K562 (cell line): ENCODE measurements at regions not wholly inside any gene's neighbourhood (a gene's known extent, or its start where the extent isn't known, plus 50 kb on each side); places are given as distances from the start of the nearest gene placed in this dataset.
A peak's percentile ranks its signal among the peaks of the same experiment; 100 is the strongest.

ENCODE experiments used
- ATAC-seq: fragments of 200-7000 bp; cut with Tn5 transposase; 3 replicates; pipeline ENCODE4 v1.9.1; 2020; ENCODE audit warnings: moderate library complexity
- BruUV-seq: library from RNA; stranded (reverse); fragments of 400-500 nt; replicated peaks from 2 replicates; lab custom pipeline; 2021; lab: Mats Ljungman, UMichigan
- CTCF ChIA-PET: fragments of 300-600 bp; formaldehyde crosslinking; extraction: SDS; loops from one replicate; lab custom pipeline; 2021; ENCODE audit warnings: low intra/inter-chr PET ratio; lab: Yijun Ruan, JAX
- POLR2A ChIA-PET: fragments of 300-600, 350-650 bp; sonication (Branson Sonifier 250); formaldehyde crosslinking; extraction: SDS; loops from one replicate; lab custom pipeline; 2021; ENCODE audit warnings: antibody characterized with exemption, inconsistent platforms; lab: Yijun Ruan, JAX
- DNase-seq, 4 experiments: peaks; one replicate each; pipeline versions ENCODE4 v3.0.0 to v3.0.0-alpha.2; 2011 to 2018; ENCODE audit warnings: low spot score in 3 of 4, mixed read lengths in 3 of 4; ENCODE audit errors: extremely low read depth in 1 of 4
- FAIRE-seq: peaks from 2 replicates; lab custom pipeline; 2011; peaks lifted over from hg19 to GRCh38; lab: Jason Lieb, UNC
- H2AFZ ChIP-seq: 2 replicates; pipeline ENCODE4 v1.6.0; 2011; ENCODE audit warnings: low read depth, low read length, control low read depth, inconsistent platforms
- H3K27ac ChIP-seq: fragments of 200-600 bp; 3 replicates; pipeline ENCODE4 v1.8.0; 2011; ENCODE audit warnings: low read depth, mild to moderate bottlenecking, control low read depth, inconsistent platforms, low read length, moderate library complexity, mixed read lengths; ENCODE audit errors: extremely low read depth
- H3K27me3 ChIP-seq, 2 experiments: fragments of 300-600 bp in 1 of 2; 2 replicates in 1 of 2; 3 replicates in 1 of 2; pipeline versions ENCODE4 v1.6.0 to v1.8.0; 2011; ENCODE audit warnings: inconsistent platforms in 2 of 2, low read length in 2 of 2, mild to moderate bottlenecking in 1 of 2, mixed read lengths in 1 of 2, moderate library complexity in 1 of 2; ENCODE audit not compliant: control insufficient read depth in 2 of 2, insufficient read depth in 2 of 2
- H3K36me3 ChIP-seq: fragments of 300-600 bp; 3 replicates; pipeline ENCODE4 v1.8.0; 2011; ENCODE audit warnings: mild to moderate bottlenecking, low read length, inconsistent platforms; ENCODE audit not compliant: control insufficient read depth, insufficient read depth
- H3K4me1 ChIP-seq, 2 experiments: fragments of 200-600 bp in 1 of 2; replicated peaks in 1 of 2; 2 replicates in 1 of 2; 3 replicates in 1 of 2; pipeline versions ENCODE4 v1.5.1 to v1.8.0; 2011; ENCODE audit warnings: inconsistent platforms in 2 of 2, low read length in 2 of 2, mild to moderate bottlenecking in 1 of 2, mixed read lengths in 1 of 2, moderate library complexity in 1 of 2; ENCODE audit not compliant: control insufficient read depth in 2 of 2, insufficient read depth in 2 of 2
- H3K4me2 ChIP-seq: 2 replicates; pipeline ENCODE4 v1.6.1; 2011; ENCODE audit warnings: low read length, control low read depth, inconsistent platforms, mixed read lengths; ENCODE audit not compliant: insufficient read depth
- H3K4me3 ChIP-seq: fragments of 200-600 bp; sonication (generic), shearing (Covaris generic); 2 replicates; pipeline ENCODE4 v1.5.1; 2016; ENCODE audit warnings: control low read depth, inconsistent platforms
- H3K79me2 ChIP-seq: fragments of 200-600 bp; 3 replicates; pipeline ENCODE4 v1.8.0; 2011; ENCODE audit warnings: low read length, inconsistent platforms; ENCODE audit not compliant: control insufficient read depth, insufficient read depth
- H3K9ac ChIP-seq, 2 experiments: 2 replicates each; pipeline versions ENCODE4 v1.6.0 to v1.6.1; 2011; ENCODE audit warnings: low read depth in 2 of 2, low read length in 2 of 2, control low read depth in 1 of 2, inconsistent platforms in 1 of 2, mild to moderate bottlenecking in 1 of 2, mixed read lengths in 1 of 2; ENCODE audit not compliant: insufficient read depth in 1 of 2
- H3K9me1 ChIP-seq: one replicate; pipeline ENCODE4 v1.6.0; 2011; ENCODE audit warnings: inconsistent platforms, mild to moderate bottlenecking, low read length, moderate library complexity; ENCODE audit not compliant: control insufficient read depth, insufficient read depth
- H3K9me3 ChIP-seq: replicated peaks from 2 replicates; pipeline ENCODE4 v1.5.1; 2011; ENCODE audit warnings: low read depth, low read length, inconsistent platforms; ENCODE audit not compliant: control insufficient read depth, insufficient read depth
- H4K20me1 ChIP-seq: replicated peaks from 2 replicates; pipeline ENCODE4 v1.6.1; 2011; ENCODE audit warnings: low read length, inconsistent platforms, mixed read lengths; ENCODE audit not compliant: control insufficient read depth, insufficient read depth
- IRF2 ChIP-seq: sonication (generic); formaldehyde crosslinking; IDR thresholded peaks from 2 replicates; pipeline ENCODE4 v1.8.1; 2022; ENCODE audit warnings: mild to moderate bottlenecking, missing genetic modification reagents
- JUN ChIP-seq, 2 experiments: sonication (generic) in 1 of 2; formaldehyde crosslinking in 1 of 2; IDR thresholded peaks; 2 replicates each; pipeline versions ENCODE4 v1.6.1 to v1.8.0; 2012 to 2022; ENCODE audit warnings: borderline replicate concordance in 2 of 2, mild to moderate bottlenecking in 2 of 2, improper control_type of control experiment in 1 of 2, low read depth in 1 of 2, low read length in 1 of 2, missing genetic modification reagents in 1 of 2
- SMAD3 ChIP-seq: fragments of 450-650 bp; formaldehyde crosslinking; conservative IDR thresholded peaks from 2 replicates; pipeline ENCODE4 v1.4.0; 2020; ENCODE audit warnings: mild to moderate bottlenecking
- STAG1 ChIP-seq: sonication (generic); formaldehyde crosslinking; IDR thresholded peaks from 2 replicates; pipeline ENCODE4 v1.5.0; 2020; ENCODE audit warnings: missing genetic modification reagents, borderline replicate concordance
- TRIM24 ChIP-seq, 2 experiments: fragments of 450-650 bp; IDR thresholded peaks; 2 replicates each; pipeline ENCODE4 v1.6.1; 2016
- ZKSCAN1 ChIP-seq: fragments of 150-350 bp; IDR thresholded peaks from 2 replicates; pipeline ENCODE4 v1.6.1; 2016; ENCODE audit warnings: low read depth, low read length
- WGBS: fragments of 100-300 bp; shearing (Covaris generic); methylation state at CpG from one replicate; pipeline ENCODE4 v1.1.6; 2016; ENCODE audit warnings: low coverage, mixed read lengths; ENCODE audit not compliant: insufficient coverage; ENCODE audit errors: missing lambda C conversion rate; 5-methylcytosine and 5-hydroxymethylcytosine counted together
- in situ Hi-C: fragments of 300-500 bp; cut with MboI; formaldehyde crosslinking; loops from 4 replicates; pipeline ENCODE4 v1.15.0; 2018; ENCODE audit warnings: inconsistent platforms, mixed read lengths
- intact Hi-C: fragments of 100-400 bp; cut with micrococcal nuclease; formaldehyde crosslinking; loops from 2 replicates; pipeline ENCODE4 v1.14.2; 2022

GRCh38 chr12:124674937-124675336 is 107.5 kb upstream of the NCOR2 start:
- peaks cover 0 to 20% of the 10 kb centered on the region in 2 experiments; a peak in 3 of 5 replicates for H3K27me3 ChIP-seq
- H3K4me3 ChIP-seq: no peak overlapping the region
- H3K9me1 ChIP-seq: no peaks in the 10 kb centered on the region
- BruUV-seq: no TSS peak
- intact Hi-C loops: no loop called here
- POLR2A ChIA-PET: no interaction called here
- TF ChIP-seq STAG1 (CRISPR knock-in tag) (no peak), ZKSCAN1 (peak; percentile 69), SMAD3 (CRISPR knock-in tag) (no peak), IRF2 (no peak), TRIM24 (IDR thresholded peaks at IDR 0.05) (no peak), JUN (IDR thresholded peaks at IDR 0.05; ENCODE audit: borderline replicate concordance, low read depth, low read length) (no peak), JUN (CRISPR knock-in tag; IDR thresholded peaks at IDR 0.05; ENCODE audit: borderline replicate concordance) (no peak)
- TF ChIP-seq, all 486 proteins: peak for 1
- Histone ChIP-seq H4K20me1 (no peaks in the 10 kb centered on the region), H3K79me2 (no peaks in the 10 kb centered on the region), H3K4me2 (no peak overlapping the region), H3K4me1 (peaks cover 0 to 40% of the 10 kb centered on the region in 2 experiments; a peak in 2 of 5 replicates), H3K27ac (no peak overlapping the region), H3K9me3 (no peaks in the 10 kb centered on the region; the same call in 1 of the 2 replicates), H2AFZ (no peak overlapping the region), H3K36me3 (no peaks in the 10 kb centered on the region), H3K9ac (no peak overlapping the region)
- DNase-seq (no peak), FAIRE-seq (no peak), ATAC-seq (no peak)
- WGBS: 38% methylated on average over 1 of the region's 1 CpG
- in situ Hi-C loops: no loop called here
- CTCF ChIA-PET: no interaction called here
